HG03108 (cell line): ENCODE measurements at regions not wholly inside any gene's neighbourhood (a gene's known extent, or its start where the extent isn't known, plus 50 kb on each side); places are given as distances from the start of the nearest gene placed in this dataset.
A peak's percentile ranks its signal among the peaks of the same experiment; 100 is the strongest.

Experiments used
- ATAC-seq: cut with Tn5 transposase; IDR thresholded peaks from one replicate; pipeline ENCODE4 v1.9.1; 2021; ENCODE audit warnings: moderate library complexity; ENCODE audit not compliant: unreplicated experiment

DNA sequence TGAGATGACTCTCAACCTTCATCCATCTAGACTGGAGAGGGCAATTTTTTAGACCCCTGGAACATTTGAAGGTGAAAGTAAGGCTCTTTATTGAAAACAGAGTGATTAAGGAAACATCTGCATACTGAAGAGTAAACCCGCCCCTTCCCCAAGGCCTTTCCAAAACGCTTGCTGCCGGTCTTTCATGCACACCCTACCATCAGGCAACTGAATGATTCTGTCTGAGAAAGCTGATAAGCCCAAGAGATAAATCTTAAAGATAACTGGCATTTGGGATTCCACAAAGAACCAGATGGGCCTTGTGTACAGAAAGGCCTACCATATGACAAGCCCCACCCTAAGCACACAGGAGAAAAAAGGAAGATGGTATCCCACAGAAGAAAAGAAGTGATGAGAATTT is 54.4 kb upstream of the PIK3R1 start:
- ATAC-seq, result no peak

DNA sequence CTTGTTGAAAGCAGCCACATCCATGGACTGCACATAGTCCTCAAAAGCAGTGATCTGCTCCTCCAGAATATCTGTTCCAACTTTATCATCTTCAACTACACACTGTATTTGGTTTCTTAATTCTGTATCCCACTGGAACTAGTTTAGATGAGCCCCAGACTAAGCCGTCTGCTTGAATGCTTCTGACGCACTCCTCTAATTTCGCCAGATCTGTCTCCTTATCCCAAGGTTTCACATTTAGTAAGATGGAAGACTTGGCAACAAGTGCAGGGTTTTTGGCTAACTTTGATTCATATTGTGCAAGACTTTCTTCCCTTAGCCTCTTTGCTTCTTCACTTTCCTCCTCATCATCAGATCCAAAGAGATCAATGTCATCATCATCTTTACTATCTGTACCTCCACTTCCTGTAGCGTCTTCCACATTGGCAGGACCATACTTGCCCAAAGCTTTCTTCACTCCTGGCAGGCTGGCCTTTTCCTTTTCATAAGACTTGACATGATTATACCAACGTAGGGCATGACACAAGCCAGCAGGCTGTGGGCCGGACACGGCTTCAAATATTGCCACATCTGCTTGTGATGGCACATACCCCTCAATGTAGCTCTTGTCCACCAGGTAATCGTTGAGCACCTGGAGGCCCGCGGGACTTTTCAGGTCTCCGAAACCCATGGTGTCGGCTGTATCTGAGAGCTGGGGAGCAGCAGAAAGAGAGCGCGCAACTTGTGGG is 56.2 kb upstream of the PIK3R1 start:
- ATAC-seq, result no peak

DNA sequence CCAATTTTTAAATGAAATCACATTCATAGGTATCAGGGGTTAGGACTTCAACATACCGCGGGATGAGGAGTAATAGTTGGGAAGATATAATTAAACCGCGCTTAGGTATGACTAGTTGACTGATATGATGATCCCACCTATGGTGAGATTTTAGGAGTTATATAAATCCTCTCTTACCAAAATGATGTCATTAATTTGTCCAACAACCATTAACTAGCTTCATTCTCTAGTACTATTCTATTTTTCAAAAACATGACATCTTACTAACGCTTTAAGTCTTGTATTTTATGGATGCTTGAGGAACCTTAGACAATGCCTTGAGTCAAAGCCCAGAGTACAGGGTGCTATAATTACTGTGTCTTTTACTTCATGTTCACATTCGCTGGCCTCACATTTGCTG is 59.6 kb upstream of the PIK3R1 start:
- ATAC-seq, result no peak

DNA sequence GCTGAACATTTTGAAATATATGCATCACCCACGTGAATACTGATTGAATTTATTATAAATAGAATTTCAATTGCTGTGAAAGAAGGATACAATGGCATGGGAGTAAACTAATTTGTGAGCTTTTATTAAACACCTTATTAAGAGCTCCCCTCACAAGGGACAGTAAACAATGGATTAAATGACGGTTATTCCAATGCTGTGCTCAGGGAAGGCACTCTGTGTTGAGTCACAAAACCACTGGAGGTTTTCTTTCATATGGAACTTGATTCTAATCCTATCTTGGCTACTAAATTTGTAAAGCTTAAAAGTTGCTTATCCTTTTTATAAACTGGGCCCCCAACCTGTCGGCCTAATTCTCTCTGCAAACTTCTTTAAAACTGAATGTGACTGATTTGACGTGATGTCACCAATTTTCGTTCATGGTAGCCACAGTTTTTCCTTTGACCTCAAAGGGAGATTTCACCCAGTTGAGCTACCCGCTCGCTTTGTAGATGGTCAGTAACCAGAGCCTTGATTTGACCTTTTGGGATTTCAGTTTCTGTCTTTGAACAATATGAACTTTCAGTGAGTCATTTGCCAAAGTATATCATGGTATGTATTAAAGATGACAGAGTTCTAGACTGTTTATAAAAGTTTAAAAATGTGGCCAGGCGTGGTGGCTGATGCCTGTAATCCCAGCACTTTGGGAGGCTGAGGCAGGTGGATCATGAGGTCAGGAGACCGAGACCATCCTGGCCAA is 61.3 kb upstream of the PIK3R1 start:
- ATAC-seq, result no peak

DNA sequence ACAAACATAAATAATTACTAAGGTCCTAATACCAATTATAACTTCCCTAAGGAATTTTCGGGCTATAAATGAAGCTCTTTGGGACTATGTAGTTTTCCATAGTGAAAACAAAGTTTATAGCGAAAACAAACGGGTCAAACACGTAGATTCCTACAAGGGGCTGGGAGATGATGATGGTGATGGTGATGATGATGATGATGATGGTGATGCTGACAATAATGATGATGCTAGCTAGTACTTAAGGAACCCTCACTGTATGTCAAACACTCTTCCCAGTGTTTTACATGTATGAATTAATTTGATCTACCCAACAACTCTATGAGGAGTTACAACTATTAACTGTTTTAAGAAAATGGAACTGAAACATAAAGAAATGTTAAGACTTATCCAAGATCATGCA is 63.7 kb upstream of the PIK3R1 start:
- no peak for ATAC-seq

DNA sequence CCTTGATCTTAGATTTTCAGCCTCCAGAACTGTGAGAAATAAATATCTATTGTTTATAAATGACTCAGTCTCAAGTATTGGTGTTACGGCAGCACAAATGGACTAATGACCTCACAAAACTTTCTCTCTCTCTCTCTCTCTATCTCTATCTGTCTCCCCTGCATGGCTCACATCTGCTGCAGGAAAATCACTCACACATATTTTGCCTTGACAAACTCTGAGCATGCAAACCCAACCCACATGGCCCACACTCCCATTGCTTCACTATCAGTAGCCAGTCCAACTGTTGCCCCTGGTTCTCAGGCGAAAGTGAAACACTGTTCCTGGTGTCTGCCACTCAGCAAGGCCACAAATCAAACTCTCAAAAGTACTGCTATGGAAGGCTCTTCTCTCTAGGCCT is 66.4 kb upstream of the PIK3R1 start:
- no peak for ATAC-seq

DNA sequence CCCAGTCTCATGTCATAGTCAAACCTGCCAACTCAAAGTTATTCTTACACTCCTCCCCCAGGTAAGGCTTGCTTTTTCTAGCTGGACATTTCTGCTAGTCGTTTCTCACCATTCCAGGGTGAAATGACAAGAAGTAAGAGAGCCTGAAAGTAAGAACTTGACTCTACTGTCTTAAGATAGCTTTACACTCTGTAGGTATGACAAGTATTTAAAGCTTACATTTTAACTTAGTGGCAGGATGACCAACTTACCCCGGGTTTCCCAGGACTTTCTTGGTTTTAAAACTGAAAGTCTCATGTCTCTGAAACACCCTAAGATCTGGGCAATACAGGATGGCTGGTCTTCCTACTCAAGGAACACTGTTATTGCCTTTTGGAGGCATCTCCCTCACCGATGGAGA is 67.5 kb upstream of the PIK3R1 start:
- ATAC-seq, result peak; percentile 63

DNA sequence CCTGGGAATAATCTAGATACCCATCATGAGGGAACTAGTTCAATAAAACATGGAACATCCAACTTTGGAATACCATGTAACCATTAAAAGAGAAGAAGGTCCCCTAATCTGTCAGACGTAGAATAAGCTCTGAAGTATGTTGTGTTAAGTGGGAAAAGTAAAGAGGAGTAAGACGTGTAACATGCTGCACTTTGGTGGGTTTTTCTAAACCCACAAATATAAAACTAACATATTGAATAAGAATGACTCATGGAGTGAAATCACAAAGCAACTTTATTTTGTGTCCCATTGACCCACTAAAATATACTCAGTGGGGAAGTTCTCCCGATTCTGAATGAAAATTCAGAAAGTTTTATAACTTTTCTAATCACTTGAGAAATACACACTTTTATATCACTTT is 67.9 kb upstream of the PIK3R1 start:
- peak; percentile 7 for ATAC-seq

DNA sequence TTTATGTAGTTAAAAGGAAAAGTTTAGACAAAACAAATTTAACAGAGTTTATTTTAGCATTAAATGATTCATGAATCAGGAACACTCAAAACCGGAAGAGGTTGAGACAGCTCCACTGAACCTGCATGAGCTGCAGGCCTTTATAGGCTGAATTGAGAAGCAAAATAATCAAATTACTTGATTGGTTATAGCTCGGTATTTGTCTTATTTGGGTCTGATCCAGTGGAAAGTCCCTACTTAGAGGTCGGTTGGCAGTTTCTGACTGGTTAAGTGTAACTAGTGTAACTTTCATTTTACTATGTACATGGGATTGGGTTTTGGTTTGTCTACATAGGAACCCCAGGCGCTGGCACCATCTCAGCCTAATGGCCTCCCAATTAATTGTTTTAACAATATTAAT is 74.1 kb upstream of the PIK3R1 start:
- peak; percentile 31 for ATAC-seq

DNA sequence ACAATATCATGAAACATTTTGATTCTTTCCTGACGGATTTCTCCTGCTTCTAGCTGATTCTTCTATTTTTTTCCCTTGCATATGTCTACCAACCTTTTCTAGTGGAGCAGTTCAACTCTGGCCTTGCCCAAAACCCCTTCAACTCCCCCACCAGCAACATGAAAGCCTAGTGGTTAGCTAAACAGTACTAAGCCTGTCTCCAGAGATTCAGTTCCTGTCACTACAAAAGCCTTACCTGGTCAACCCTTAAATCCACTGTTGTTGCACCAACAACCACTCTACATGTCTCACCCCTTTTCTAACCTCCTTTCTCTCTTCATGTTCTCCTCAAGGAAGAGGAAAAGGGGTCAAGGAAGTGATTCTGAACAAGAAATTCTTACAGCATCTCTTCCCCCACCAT is 74.8 kb upstream of the PIK3R1 start:
- ATAC-seq, result peak; percentile 46

DNA sequence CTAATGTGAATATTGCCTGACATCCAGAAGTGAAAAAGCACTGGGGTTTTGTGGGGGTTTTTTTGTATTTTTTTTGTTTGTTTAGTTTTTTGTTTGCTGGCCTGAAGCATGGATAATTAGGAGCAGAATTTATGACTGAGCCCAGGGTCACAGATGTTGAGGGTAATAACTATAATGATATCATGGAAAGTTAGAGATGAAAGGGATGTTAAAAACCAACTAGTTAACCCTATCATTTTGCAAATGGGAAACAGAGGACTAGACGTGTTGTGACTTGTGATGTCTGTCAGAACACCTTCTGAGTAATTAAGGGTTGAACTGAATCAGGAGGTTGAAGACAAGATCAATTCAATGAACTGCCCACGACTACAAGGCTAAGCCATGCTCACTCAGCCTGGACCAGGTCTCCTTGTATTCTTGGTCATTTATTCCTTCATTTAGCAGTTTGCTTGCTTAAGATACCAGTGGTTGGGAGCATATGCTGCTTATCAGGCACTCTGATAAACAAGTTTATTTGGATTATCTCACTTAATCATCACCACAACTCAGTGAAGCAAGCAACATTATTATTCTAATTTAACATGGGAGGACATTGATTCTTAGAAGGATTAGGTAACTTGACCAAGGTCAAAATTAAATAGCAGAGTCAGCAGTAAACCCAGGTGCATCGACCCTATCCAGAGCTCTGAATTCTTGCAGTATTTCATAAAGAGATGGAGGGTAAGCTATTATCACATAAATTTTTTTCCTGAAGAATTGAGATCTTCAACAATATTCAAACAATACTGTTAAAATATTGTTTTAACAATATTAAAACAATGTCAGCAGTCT is 75.7 kb upstream of the PIK3R1 start:
- ATAC-seq, result no peak

DNA sequence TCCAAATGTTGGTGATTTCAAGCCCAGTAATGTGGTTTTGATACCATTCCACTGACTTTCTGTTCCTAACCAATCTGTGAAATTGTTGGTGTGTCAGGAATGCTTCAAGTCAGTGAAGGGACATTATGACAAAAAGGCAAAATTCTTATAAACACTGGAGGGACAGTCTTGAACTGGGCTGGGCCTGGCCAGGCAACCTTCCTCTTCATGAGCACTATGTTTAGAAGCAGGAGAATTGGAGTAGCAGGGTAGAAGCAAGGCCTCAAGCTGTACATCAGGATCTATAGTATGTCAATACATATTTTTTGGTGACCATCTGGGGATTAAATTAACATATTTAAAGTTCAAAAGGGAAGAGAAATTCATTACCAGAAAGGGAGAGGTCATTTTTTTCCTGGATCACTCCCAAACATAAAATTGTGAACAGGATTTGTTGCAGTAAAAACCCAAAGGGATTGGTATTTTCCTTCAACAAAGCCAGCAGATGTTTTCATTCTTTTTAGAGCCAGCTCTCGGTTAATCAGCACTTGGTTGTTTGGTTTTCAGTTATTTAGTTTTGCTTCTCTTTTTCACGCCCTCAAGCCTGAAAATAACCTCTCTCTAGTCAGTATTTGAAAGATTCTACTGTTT is 77.9 kb upstream of the PIK3R1 start:
- no peak for ATAC-seq

DNA sequence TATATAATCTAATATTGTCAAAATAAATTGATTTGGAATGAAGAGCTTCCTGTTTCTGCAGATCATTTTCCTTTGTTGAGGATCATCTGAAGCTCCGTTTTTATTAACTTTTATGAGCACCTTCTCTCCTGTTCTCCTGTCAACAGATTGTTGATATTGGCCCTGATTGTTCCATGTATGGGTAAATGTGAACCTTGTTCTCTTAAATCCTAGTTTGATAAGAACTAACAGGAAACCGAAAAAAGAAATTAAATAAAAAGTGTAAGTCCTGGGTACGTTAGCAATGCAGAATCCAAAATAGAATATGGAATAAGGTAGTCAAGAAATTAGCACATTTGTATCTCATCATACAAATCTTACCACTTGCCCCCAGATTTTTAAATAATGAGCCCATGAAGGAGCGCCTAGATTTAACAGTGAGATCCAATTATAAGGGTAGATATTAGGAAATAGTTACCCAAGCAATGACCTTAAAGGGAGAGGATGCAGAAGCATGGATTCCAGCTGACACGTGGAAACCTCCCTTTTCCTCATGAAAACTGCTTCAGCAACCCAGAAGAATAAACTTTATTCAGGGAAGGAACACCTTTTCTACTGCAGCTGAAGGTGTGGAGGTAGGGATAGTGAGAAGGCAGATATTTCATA is 80.8 kb upstream of the PIK3R1 start:
- ATAC-seq, result no peak

DNA sequence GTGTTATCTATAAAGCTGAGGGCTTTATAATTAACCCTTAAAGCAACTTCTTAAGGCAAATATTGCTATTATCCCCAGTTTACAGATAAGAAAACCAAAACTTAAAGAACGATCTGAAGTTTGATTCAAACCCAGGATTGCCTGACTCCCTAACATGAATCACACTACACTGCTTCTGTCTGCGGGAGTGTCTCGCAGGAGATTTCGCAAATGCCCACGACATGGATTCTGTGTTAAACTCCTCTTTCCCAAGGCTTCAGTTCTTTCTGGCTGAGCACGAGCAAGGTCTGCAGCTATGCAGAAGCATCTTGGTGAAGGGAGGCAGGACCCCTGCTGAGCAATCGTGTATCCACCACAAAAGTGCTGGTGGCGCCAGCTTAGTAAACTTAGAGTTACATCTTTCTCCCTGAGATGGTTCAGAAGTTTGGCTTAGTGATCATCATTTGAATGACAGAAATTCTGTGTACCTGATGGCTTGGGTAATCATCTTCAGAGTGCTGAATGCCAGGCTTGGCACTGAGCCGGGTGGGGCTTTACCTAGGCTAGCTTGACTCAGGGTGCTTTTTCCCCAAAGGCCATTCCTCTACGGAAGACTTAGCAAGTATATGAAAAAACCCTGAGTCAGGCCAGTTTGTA is 81.4 kb upstream of the PIK3R1 start:
- ATAC-seq, result no peak

DNA sequence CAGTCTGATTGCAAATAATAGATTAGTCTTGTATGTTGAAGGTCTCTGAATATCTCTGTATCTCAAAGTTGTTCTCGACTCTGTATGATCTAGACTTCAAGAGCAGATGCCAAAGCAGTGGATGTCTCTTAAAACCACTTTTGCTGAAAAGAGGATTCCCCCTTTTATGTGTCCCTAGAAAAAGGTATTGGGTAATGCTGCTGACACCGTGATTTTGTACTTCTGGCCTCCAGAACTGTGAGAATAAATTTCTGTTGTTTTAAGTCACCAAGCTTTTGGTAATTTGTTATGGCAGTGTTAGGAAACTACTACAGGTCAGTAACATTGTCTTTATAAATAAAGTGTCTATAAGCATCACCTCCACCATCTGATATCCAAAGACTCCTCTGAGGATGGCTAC is 85.3 kb upstream of the PIK3R1 start:
- ATAC-seq, result no peak

DNA sequence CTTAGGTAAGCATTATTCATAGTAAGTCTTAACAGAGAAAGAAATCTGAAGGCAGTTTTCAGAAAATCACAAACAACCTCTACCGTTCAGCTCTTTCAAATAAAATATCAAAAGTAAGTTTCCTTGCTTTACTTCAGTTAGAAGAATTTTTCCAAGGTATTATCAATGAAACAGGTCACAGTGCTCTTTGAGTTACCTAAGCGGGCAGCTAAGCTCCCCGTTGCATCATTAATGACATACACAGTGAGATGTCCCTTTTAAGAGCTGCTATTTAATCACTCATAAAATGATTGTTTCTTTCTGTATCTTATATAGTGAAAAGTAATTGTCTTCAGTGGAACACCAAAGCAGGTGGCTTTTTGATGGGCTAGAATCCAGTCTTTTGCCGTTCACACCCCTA is 86.2 kb upstream of the PIK3R1 start:
- ATAC-seq, result no peak

DNA sequence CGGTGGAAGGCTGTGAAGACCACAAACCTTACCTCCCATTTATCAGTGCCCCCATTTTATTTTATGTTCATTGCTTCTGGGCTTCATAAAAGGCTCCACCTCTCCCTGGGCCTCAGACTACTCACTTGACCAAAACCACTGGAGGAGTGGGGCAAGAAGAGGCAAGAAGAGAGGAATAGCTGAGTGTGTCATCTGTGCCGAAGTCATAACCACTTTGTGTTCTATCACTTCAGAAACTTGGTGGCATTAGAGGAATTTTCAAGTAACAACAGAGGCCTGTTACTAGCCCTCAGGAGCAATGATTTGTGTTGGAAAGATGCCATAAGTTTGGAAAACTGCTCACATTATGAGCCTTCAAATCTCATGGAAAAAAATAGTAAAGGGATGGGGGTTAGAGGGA is 88.7 kb upstream of the PIK3R1 start:
- ATAC-seq, result no peak

DNA sequence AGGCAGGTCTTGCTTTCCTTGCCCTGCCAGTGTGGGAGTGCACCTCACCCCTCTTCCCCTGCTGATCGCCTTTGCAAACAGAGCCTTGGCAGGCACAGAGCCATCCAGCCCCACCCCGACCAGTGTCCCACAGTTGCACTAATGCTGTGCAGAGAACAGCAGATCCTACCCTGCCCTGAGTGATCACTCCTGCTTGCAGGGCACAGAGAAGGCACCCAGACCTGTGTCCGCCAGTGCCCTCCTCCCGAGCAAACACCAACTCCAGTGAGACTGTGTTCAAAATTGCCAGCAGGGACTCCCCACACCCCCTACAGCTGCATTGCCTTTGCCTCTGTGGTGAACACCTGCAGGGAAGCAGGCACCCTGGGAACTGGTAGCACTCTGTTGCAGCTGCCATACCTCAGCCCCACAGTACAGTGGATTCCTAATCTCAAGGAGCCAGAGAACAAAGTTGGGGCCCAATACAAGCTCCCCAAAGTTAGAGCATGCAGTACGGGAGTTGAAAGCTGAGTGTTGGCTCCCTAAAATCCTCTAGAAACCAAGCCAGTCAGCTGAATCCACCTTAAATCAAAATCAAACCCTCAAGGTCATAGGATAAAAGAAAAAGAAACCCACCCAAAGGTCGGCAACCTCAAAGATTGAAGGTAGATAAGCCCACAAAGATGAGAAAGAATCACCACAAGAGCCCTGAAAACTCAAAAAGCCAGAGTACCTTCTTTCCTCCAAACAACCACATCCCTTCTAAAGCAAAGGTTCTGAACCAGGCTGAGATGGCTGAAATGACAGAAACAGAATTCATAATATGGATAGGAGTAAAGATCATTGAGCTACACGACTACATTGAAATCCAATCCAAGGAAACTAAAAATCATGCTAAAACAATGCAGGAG is 92.9 kb upstream of the PIK3R1 start:
- ATAC-seq, result no peak

DNA sequence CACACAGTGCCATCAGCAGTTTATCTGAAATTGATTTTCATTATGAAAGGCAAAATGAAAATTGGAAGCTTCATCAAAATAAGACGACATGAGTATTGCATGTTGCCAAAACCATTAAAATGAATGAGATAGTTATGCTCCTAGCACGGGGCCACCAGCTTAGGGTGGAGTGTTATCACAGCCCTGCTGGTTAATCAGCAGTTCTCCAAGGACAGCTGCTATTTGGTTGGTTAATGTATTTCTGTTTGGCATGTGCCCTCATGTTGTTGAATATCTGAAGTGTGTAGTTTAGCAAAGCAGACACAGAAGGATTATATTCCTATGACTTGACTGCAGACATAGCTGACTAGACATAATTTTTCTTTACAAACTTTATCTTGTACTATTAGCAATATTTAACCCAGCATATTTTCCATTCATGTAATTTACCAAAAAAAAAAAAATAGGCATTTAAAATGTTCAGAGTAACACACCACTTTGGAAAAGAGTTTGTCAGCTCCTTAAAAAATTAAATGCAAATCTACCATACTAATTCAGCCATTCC is 98.6 kb upstream of the PIK3R1 start:
- no peak for ATAC-seq
